HG02885 (cell line): ENCODE measurements at regions not wholly inside any gene's neighbourhood (a gene's known extent, or its start where the extent isn't known, plus 50 kb on each side); places are given as distances from the start of the nearest gene placed in this dataset.

Experiments
- ATAC-seq: cut with Tn5 transposase; IDR thresholded peaks from one replicate; pipeline ENCODE4 v1.9.1; 2021; ENCODE audit warnings: mild to moderate bottlenecking; ENCODE audit not compliant: unreplicated experiment, poor library complexity

- ATAC-seq = no peak
Measured at GRCh38 chr2:177114712-177115111, 97.9 kb upstream of the HNRNPA3 start.

- ATAC-seq = no peak
Measured at GRCh38 chr2:177117755-177118154, 94.8 kb upstream of the HNRNPA3 start.

DNA sequence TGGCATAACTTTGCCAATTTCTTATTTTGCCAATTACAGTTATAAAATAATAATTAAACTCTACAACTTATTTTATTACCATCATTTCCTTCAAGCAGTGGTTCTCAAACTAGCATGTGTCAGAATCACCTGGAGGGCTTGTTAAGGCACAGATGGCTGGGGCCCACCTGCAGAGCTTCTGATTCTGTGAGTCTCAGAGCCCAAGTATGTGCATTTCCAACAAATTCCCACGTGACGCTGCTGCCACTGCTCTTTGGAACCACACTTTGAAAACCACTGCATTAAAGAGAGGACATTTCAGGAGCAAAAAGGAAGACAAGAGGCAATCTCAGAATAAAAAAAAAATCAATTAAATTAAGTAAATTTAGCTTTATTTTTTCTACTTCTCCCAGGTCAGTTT is 94.0 kb upstream of the HNRNPA3 start:
- no peak for ATAC-seq

DNA sequence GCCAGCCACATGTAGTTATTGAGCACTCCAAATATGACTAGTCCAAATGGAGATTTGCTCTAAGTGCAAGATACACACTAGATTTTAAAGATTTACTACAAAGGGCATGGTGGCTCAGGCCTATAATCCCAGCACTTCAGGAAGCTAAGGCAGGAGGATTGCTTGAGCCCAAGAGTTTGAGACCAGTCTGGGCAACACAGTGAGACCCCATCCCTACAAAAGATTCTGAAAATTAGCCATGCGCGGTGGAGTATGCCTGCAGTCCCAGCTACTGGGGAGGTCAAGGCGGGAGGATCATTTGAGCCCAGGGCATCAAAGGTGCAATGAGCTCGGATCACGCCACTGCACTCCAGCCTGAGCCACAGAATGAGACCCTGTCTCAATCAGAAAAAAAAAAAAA is 93.5 kb upstream of the HNRNPA3 start:
- ATAC-seq = no peak

- no peak for ATAC-seq
Measured at GRCh38 chr2:177123048-177123447, 89.5 kb upstream of the HNRNPA3 start.

DNA sequence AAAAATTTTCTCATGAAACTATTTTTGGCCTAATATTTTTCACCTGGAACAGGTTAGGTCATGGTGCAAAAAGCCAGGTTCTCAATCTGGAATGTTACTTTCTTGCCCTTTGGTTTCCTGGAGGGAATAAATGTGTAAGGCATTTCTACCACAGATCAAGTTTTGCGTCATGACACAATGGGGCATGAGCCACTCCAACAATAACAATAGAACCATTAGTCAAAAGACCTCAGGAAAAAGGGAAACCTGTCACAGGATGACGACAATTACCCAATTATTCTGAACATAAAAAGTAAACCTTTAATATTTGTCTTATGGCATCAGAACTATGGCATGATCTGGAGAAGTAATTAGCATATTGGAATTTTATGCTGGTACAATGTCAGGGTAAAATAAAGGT is 88.2 kb upstream of the HNRNPA3 start:
- no peak for ATAC-seq

- no peak for ATAC-seq
Measured at GRCh38 chr2:177127821-177128220, 84.8 kb upstream of the HNRNPA3 start.

DNA sequence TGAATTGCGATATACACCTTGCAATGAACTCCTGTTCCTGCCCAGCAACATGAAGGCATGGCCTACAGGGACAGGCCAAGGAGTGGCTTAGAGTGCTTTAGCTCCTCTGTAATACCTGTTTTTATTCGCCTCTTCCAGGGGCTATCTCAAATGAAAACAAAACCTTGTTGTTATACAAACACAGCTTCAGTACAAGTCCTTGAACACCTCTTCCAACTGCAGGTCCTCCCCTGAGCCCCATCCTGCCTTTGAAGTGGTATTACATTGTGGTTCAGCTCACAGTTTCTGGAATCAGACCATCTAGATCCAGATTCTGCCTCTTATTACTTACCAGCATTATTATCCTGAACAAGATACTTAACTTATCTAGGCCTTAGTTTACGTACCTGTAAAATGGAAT is 83.0 kb upstream of the HNRNPA3 start:
- no peak for ATAC-seq

DNA sequence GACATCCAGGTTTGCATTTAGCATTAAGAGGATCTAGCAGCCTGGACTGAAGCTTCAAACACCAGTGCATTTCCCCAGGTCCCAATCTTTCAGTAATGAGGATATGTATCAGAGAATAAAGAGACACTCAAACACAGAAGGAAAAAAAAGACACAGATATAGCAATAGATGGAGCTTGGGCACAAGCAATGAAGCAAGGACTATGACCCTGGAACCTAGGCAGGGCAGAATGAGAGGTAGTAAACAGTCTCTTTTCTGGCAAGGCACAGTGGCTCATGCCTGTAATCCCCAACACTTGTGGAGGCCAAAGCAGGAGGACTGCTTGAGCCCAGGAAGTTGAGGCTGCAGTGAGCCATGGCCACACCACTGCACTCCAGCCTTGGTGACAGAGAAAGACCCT is 80.7 kb upstream of the HNRNPA3 start:
- ATAC-seq = no peak

GRCh38 chr2:177138823-177139222 is 73.8 kb upstream of the HNRNPA3 start:
- no peak for ATAC-seq

DNA sequence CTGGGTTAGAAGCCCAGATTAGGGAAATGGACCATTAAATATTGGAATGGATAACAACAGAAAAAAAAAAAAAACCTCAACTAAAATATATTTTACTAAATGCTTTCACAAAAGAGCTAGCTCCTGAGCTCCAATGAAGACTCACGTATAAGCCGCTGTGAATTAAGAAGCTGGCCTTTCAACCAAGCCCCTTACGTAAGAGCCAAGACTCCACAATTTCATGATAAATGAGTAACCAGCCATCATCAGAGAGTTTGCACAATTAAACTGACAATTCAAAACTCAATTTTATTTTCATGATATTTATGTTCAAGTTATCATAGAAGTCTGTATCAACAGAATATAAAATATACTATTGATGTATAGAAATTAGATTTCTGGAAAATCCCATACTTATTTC is 70.7 kb upstream of the HNRNPA3 start:
- no peak for ATAC-seq

GRCh38 chr2:177143444-177143843 is 69.2 kb upstream of the HNRNPA3 start:
- no peak for ATAC-seq

DNA sequence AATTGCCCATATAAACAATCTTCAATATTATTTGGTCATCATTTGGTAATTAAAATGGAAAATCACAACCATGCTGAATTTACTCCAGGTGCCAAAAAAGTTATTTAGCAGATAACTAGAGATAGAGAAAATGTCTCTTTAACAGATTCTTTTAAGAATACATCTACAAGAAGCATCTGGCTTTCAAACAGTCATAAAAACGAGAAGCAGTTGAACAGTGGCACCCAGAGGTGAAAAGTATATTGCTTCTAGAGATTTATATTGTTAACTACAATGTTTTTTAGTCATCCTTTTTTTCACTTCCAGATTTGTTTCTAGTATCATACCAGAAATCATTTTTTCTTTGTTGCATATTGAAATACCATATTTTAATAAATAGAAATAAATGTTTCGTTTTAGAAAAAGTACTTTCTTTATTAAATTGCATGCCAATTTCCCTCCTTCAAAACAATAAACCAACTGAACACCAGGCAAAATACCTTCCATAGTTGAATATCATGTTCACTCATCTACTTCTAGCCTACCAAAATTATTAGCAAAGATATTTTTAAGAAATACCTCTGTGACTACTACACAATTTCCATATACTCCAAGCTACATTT is 65.4 kb upstream of the HNRNPA3 start:
- ATAC-seq = peak; percentile 63

GRCh38 chr2:177147834-177148445 is 64.7 kb upstream of the HNRNPA3 start:
- no peak for ATAC-seq

DNA sequence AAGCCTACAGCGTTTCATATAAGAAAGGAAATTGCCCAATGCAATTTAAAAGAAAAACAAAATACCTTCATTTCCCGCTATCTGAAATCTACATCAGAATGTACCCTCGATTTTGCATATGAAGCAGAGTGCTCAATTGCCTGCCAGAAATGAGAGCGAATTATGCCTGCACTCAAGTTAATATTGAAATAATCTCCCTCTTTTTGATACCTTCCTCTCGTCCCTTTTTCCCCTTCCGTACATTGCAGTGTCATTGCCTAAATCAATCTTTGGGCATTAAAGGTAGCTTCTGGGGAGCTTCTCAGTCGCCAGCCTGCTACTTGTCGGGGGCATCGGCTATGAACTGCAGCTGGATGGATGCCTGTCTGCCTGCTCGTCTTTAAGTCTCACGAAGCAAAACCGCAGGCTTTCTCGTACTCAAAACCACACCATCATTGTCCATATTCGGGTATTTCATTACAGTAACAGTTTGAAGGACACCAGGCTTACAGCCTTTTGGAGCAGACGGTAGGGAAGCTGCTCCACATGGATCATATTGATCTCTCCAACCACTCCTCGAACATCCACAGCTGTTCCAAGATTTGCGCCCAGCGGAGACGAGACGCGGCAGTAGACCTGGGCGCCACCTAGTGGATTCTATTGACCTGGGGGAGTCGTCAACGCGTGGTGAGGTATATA is 64.0 kb upstream of the HNRNPA3 start:
- ATAC-seq = peak; percentile 89

DNA sequence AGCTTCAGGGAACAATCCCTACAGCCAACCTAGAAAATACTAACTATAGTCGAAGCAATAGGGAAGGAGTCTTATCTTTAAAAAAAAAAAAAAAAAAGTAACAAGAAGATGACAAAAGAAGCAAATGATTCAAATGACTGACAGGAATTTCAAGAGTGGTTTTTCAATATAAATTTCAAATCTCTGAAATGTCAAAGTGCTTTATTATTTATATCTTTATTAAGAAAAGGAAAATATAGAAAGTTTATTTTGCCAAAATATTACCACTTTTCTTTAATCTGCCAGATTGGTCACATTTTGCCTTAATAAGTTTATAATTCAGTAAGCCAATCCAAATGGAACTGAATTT is 63.5 kb upstream of the HNRNPA3 start:
- ATAC-seq = no peak

DNA sequence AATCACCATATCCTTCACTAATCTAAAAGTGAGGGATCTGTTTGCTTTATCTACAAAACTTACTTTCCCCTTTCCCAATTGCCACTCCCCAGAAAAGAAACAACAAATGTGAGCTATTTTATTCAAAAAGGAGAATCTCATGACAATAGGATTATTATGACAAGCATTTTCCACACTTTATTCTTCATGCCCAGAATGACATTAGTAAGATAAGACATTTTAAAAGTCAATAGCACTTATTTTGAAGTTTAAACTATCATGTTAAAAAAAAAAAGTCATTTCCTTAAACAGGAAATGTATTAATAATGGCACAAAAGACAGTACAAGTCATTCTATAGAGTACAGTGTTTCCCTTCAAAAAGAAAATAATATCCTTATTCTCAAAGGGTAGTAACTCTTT is 58.8 kb upstream of the HNRNPA3 start:
- ATAC-seq = no peak

DNA sequence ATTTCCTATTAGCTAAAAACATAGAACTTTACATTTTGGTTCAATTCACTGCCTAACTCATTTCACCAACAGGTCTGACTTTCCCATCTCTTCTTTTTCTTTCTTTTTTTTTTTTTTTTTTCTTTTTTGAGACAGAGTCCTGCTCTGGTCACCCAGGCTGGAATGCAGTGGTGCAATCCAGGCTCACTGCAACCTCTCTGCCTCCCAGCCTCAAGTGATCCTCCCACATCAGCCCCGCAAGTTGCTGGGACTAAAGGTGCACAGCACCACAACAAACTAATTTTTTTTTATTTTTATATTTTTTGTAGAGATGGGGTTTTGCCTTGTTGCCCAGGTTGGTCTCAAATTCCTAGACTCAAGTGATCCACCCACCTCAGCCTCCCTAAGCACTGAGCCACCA is 57.8 kb upstream of the HNRNPA3 start:
- ATAC-seq = no peak

DNA sequence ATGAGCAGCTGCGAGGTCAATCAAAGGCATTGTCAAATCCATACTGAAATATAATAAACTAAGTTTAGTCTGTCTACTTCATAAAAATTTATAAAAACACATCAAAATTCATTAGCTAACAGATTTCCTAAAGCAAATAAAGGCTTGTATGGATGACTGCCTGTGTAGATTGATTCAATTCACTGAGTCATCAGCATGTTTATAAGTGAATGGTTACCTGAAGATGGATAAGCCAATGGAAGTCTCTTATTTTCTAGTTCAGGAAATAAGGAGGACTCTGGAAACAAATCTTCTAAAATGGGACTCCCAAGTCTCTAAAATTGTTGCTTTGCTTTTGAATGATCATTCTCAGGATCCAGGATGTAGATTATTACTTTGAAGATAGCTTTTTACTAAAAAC is 57.0 kb upstream of the HNRNPA3 start:
- no peak for ATAC-seq

GRCh38 chr2:177161741-177162460 is 50.7 kb upstream of the HNRNPA3 start:
- no peak for ATAC-seq
